Ascending aorta (tissue), 2 donors: ENCODE measurements at regions not wholly inside any gene's neighbourhood (a gene's known extent, or its start where the extent isn't known, plus 50 kb on each side); places are given as distances from the start of the nearest gene placed in this dataset.
"Not testable (repeated sequence)": the region's sequence is repeated elsewhere in the genome, so short reads cannot be mapped to it uniquely, and the experiment has no call there.

Experiments
- DNase-seq, 2 donors: peaks; one replicate each; pipeline ENCODE4 v3.0.0-alpha.2; 2019; ENCODE audit warnings: low spot score in 2 of 2
- H3K27ac ChIP-seq, 2 donors: fragments of 200-600 bp; sonication (generic); one replicate each; pipeline ENCODE4 v1.5.1; 2016 to 2017; ENCODE audit warnings: mild to moderate bottlenecking in 1 of 2
- H3K27me3 ChIP-seq: fragments of 200-600 bp; sonication (generic); one replicate; pipeline ENCODE4 v1.5.1; 2017
- H3K36me3 ChIP-seq, 2 donors: fragments of 200-600 bp; sonication (generic); one replicate each; pipeline ENCODE4 v1.5.1; 2016
- H3K4me1 ChIP-seq, 2 donors: fragments of 200-600 bp; sonication (generic); one replicate each; pipeline ENCODE4 v1.5.1; 2016 to 2017; ENCODE audit warnings: mild to moderate bottlenecking in 1 of 2
- H3K4me3 ChIP-seq, 2 donors: fragments of 200-600 bp; sonication (generic); one replicate each; pipeline ENCODE4 v1.5.1; 2016 to 2017; ENCODE audit warnings: mild to moderate bottlenecking in 1 of 2
- H3K9me3 ChIP-seq, 2 donors: fragments of 200-600 bp; sonication (generic); one replicate each; pipeline ENCODE4 v1.5.1; 2016
- intact Hi-C: fragments of 100-400 bp; cut with DNase I; formaldehyde crosslinking; loops from one replicate; pipeline ENCODE4 v1.15.1; 2023
- TF ChIP-seq, protein P1 (sequence below), 3 experiments: fragments of 200-600 bp in 2 of 3; fragments of 450-650 bp in 1 of 3; sonication (generic) in 2 of 3; IDR thresholded peaks; one replicate each; pipeline ENCODE4 v1.5.1; 2016 to 2019; ENCODE audit warnings: antibody characterized with exemption in 3 of 3, mild to moderate bottlenecking in 1 of 3, moderate library complexity in 1 of 3

DNA sequence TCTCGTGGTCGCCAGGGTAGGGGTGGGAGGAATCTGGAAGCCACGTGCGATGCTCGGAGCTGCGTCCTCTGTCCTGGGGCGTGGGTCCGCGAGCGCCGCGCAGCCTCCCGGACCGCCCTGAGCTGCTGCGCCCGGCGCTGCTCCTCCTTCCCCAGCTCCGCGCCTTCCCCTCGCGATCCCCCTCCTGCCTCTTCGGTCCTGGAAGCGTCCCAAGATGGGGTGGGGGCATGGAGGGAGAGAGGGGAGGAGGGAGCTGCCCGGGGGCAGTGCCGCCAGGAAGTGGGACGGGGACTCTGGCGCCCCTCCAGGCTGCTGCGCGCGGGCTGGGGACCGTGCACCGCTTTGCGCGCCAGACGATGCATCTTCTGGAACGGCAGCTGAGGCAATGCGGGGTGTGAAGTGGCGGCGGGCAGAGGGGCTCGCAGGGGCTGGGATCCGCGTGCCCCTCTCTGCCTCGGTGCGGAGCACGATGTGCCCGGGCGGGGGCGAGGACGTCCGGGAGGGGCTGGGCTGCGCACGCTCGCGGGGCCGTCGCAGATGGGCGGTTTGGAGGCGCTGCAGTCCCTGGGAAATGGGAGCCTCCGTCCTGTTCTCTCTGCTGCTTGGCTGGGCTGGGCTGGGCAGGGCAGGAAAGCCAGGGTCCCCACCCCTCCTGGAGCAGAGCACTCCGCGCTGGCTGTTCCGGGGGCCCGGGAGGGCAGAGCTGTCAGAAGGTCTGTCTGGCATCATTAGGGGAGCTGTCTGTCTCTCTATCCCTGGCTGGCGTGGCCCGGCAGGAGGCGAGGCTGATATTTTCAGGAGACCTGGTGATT, 388.0 kb downstream of the SEC14L1 start:
- intact Hi-C loops, result no loop called here
- DNase-seq, result no peak
- Histone ChIP-seq H3K4me1 (peaks cover 0 to 6% of the 10 kb centered on the region in 2 donors), H3K27me3 (no peaks in the 10 kb centered on the region), H3K27ac (no peak overlapping the region), H3K36me3 (no peaks in the 10 kb centered on the region), H3K9me3 (no peaks in the 10 kb centered on the region), H3K4me3 (peak overlapping the region; percentile 34 to 48)
- TF ChIP-seq, protein P1, sequence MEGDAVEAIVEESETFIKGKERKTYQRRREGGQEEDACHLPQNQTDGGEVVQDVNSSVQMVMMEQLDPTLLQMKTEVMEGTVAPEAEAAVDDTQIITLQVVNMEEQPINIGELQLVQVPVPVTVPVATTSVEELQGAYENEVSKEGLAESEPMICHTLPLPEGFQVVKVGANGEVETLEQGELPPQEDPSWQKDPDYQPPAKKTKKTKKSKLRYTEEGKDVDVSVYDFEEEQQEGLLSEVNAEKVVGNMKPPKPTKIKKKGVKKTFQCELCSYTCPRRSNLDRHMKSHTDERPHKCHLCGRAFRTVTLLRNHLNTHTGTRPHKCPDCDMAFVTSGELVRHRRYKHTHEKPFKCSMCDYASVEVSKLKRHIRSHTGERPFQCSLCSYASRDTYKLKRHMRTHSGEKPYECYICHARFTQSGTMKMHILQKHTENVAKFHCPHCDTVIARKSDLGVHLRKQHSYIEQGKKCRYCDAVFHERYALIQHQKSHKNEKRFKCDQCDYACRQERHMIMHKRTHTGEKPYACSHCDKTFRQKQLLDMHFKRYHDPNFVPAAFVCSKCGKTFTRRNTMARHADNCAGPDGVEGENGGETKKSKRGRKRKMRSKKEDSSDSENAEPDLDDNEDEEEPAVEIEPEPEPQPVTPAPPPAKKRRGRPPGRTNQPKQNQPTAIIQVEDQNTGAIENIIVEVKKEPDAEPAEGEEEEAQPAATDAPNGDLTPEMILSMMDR (IDR thresholded peaks at IDR 0.05), result no peak

DNA sequence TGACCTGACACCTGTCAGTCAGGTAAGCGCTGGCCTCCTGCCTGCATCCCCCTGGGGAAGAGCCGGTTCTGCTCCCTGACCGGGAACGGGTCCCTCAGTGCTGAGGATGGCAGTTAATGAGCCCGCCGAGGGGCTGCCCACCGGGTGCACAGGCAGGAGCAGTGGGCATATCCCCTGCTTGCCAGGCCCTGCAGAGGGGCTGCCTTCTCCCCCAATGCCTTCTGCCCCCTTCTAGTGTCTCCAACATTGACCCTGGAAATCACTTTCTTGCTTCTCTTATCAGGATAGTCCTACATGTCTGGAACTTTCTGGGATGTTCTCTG, 388.5 kb downstream of the SEC14L1 start:
- Histone ChIP-seq H3K9me3 (no peaks in the 10 kb centered on the region), H3K36me3 (no peaks in the 10 kb centered on the region), H3K4me1 (peaks cover 0 to 6% of the 10 kb centered on the region in 2 donors), H3K27me3 (no peaks in the 10 kb centered on the region), H3K4me3 (no peak overlapping the region), H3K27ac (no peak overlapping the region)
- intact Hi-C loops, result no loop called here
- TF ChIP-seq, protein P1 (IDR thresholded peaks at IDR 0.05), result no peak
- no peak for DNase-seq

DNA sequence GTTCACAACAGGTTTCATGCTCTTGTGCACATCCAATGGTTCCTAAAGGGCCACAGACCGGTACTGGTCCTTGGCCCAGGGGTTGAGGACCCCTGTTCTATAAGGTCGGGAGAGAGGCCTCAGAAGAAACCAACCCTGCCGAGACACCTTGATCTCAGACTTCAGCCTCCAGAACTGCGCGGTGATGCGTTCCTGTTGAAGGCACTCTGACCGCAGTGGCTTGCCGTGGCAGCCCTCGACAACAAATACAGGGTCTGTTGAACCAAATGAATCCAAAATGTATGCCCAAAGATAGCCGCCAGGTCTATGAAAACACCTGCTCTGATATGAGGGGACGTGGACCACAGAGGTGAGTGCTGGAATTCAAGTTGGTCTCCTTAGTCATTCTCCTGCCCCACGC, 389.8 kb downstream of the SEC14L1 start:
- Histone ChIP-seq H3K36me3 (no peaks in the 10 kb centered on the region), H3K27ac (no peak overlapping the region), H3K4me3 (no peak overlapping the region), H3K9me3 (no peaks in the 10 kb centered on the region), H3K4me1 (peaks cover 0 to 6% of the 10 kb centered on the region in 2 donors), H3K27me3 (no peaks in the 10 kb centered on the region)
- TF ChIP-seq, protein P1 (IDR thresholded peaks at IDR 0.05), result no peak
- DNase-seq, result no peak
- intact Hi-C loops, result no loop called here

GRCh38 chr17:77531002-77531401, 390.2 kb downstream of the SEC14L1 start:
- TF ChIP-seq, protein P1 (IDR thresholded peaks at IDR 0.05), result no peak
- peaks cover 0 to 6% of the 10 kb centered on the region in 2 donors for H3K4me1 ChIP-seq
- no peak for DNase-seq
- H3K36me3 ChIP-seq, result no peaks in the 10 kb centered on the region
- intact Hi-C loops, result no loop called here
- no peak overlapping the region for H3K4me3 ChIP-seq
- H3K27me3 ChIP-seq, result no peaks in the 10 kb centered on the region
- no peaks in the 10 kb centered on the region for H3K9me3 ChIP-seq
- no peak overlapping the region for H3K27ac ChIP-seq

DNA sequence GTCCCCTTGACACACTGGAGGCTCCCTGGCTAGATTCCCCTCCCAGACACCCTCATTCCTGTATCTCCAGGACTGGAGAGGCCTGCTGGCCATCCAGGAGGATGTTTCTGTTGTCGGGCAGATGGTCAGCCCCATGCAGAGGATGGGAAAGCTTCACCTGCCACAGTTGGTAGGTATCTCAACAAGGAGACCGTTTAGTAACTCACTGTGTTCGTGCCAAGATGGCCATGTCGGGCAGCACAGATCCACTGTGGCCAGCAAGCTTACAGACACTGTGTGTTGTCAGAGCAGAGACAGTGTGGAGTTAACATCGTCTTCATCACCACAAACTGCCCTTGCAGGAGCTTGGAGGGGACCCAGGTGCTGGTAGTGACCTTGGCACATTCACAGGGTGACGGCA, 390.9 kb downstream of the SEC14L1 start:
- intact Hi-C loops, result no loop called here
- TF ChIP-seq, protein P1 (IDR thresholded peaks at IDR 0.05), result no peak
- peaks cover 0 to 6% of the 10 kb centered on the region in 2 donors for H3K4me1 ChIP-seq

DNA sequence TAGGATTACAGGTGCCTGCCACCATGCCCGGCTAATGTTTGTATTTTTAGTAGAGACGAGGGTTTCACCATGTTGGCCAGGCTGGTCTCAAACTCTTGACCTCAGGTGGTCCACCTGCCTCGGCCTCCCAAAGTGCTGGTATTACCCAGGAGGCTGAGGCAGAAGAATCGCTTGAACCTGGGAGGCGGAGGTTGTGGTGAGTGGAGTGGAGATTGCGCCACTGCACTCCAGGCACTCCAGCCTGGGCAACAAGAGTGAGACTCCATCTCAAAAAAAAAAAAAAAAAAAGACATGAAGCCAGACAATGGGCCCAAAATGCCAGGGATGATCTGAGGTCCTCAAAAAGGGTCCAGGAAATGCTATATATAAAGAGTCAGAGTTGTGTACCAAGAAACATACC, 392.9 kb downstream of the SEC14L1 start:
- H3K9me3 ChIP-seq, H3K27ac ChIP-seq, DNase-seq, intact Hi-C loops, H3K27me3 ChIP-seq, H3K4me3 ChIP-seq, H3K4me1 ChIP-seq, H3K36me3 ChIP-seq: not testable (repeated sequence)

More for the DNA sequence above, 390.9 kb downstream of the SEC14L1 start:
- Histone ChIP-seq H3K36me3 (no peaks in the 10 kb centered on the region), H3K27ac (no peak overlapping the region), H3K27me3 (no peaks in the 10 kb centered on the region), H3K4me3 (no peak overlapping the region), H3K9me3 (no peaks in the 10 kb centered on the region)
- no peak for DNase-seq
